ENCODE measurements at regions not wholly inside any gene's neighbourhood (a gene's known extent, or its start where the extent isn't known, plus 50 kb on each side); places are given as distances from the start of the nearest gene placed in this dataset.

DNA sequence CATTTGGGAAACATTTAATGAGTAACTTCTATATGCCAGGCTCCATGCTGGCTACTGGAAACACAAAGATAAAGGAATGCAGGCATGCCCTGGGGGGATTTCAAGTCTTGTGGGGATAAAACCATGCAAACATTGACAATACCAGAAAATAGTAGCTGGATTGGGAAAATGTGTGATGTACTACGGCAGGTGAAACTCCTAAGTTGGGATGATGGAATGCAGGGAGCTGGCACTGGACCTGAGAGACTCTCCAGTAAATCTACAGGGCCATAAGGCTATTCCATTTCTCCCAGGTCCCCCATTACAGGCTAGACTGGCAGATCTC lies 68.2 kb upstream of the NTRK3 start:
- TF ChIP-seq, protein P1, sequence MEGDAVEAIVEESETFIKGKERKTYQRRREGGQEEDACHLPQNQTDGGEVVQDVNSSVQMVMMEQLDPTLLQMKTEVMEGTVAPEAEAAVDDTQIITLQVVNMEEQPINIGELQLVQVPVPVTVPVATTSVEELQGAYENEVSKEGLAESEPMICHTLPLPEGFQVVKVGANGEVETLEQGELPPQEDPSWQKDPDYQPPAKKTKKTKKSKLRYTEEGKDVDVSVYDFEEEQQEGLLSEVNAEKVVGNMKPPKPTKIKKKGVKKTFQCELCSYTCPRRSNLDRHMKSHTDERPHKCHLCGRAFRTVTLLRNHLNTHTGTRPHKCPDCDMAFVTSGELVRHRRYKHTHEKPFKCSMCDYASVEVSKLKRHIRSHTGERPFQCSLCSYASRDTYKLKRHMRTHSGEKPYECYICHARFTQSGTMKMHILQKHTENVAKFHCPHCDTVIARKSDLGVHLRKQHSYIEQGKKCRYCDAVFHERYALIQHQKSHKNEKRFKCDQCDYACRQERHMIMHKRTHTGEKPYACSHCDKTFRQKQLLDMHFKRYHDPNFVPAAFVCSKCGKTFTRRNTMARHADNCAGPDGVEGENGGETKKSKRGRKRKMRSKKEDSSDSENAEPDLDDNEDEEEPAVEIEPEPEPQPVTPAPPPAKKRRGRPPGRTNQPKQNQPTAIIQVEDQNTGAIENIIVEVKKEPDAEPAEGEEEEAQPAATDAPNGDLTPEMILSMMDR (IDR thresholded peaks at IDR 0.05; ENCODE audit: low read length): no peak
- TF ChIP-seq EZH2phosphoT487 (IDR thresholded peaks at IDR 0.05; ENCODE audit: low read length) (no peak), EZH2 (optimal IDR thresholded peaks at IDR 0.05; ENCODE audit: low read depth, low read length) (no peak)
